Spinal cord (tissue), 9 donors: ENCODE measurements at regions not wholly inside any gene's neighbourhood (a gene's known extent, or its start where the extent isn't known, plus 50 kb on each side); places are given as distances from the start of the nearest gene placed in this dataset.

Experiments used
- DNase-seq, 6 donors: peaks; one replicate each; pipeline versions ENCODE4 v3.0.0 to v3.0.0-alpha.2; 2013 to 2015; ENCODE audit warnings: low spot score in 6 of 6, low read depth in 4 of 6
- H3K27ac ChIP-seq: one replicate; pipeline ENCODE4 v1.5.1; 2013; ENCODE audit warnings: low read depth, low read length, control low read depth
- H3K27me3 ChIP-seq: one replicate; pipeline ENCODE4 v1.6.1; 2013; ENCODE audit warnings: low read length; ENCODE audit not compliant: control insufficient read depth, insufficient read depth
- H3K36me3 ChIP-seq: one replicate; pipeline ENCODE4 v1.6.1; 2013; ENCODE audit warnings: low read length; ENCODE audit not compliant: control insufficient read depth, insufficient read depth
- H3K4me1 ChIP-seq: one replicate; pipeline ENCODE4 v1.6.1; 2013; ENCODE audit warnings: low read length; ENCODE audit not compliant: control insufficient read depth, insufficient read depth
- H3K4me3 ChIP-seq: one replicate; pipeline ENCODE4 v1.5.1; 2013; ENCODE audit warnings: low read depth, low read length, control low read depth
- H3K9me3 ChIP-seq: one replicate; pipeline ENCODE4 v1.6.1; 2013; ENCODE audit warnings: low read length; ENCODE audit not compliant: control insufficient read depth, insufficient read depth
- WGBS: methylation state at CpG from one replicate; pipeline ENCODE4 v1.1.5; 2013; ENCODE audit warnings: missing lambda C conversion rate; ENCODE audit not compliant: insufficient coverage; 5-methylcytosine and 5-hydroxymethylcytosine counted together
- donor health status: healthy.

GRCh38 chr20:12391099-12391498 lies 473.4 kb downstream of the BTBD3 start:
- no CpG with 5 or more reads among the region's 1 CpG for WGBS
- Histone ChIP-seq H3K9me3 (no peaks in the 10 kb centered on the region), H3K27me3 (no peaks in the 10 kb centered on the region), H3K27ac (no peak overlapping the region), H3K4me3 (no peak overlapping the region), H3K4me1 (no peaks in the 10 kb centered on the region), H3K36me3 (no peaks in the 10 kb centered on the region)
- DNase-seq = no peak

GRCh38 chr20:12394786-12395185 lies 477.1 kb downstream of the BTBD3 start:
- H3K9me3 ChIP-seq = no peaks in the 10 kb centered on the region
- no peaks in the 10 kb centered on the region for H3K27me3 ChIP-seq
- H3K36me3 ChIP-seq = no peaks in the 10 kb centered on the region

GRCh38 chr20:12395353-12395752 lies 477.7 kb downstream of the BTBD3 start:
- Histone ChIP-seq H3K27me3 (no peaks in the 10 kb centered on the region), H3K4me1 (no peaks in the 10 kb centered on the region), H3K36me3 (no peaks in the 10 kb centered on the region), H3K9me3 (no peaks in the 10 kb centered on the region), H3K27ac (no peak overlapping the region), H3K4me3 (no peak overlapping the region)
- WGBS = 40% methylated on average over 1 of the region's 3 CpGs
- DNase-seq = no peak

More at GRCh38 chr20:12394786-12395185, 477.1 kb downstream of the BTBD3 start:
- no CpG with 5 or more reads among the region's 4 CpGs for WGBS
- Histone ChIP-seq H3K4me3 (no peak overlapping the region), H3K4me1 (no peaks in the 10 kb centered on the region), H3K27ac (no peak overlapping the region)
- DNase-seq = no peak

GRCh38 chr20:12395760-12396159 lies 478.1 kb downstream of the BTBD3 start:
- Histone ChIP-seq H3K27ac (no peak overlapping the region), H3K9me3 (no peaks in the 10 kb centered on the region), H3K4me1 (no peaks in the 10 kb centered on the region), H3K27me3 (no peaks in the 10 kb centered on the region), H3K36me3 (no peaks in the 10 kb centered on the region), H3K4me3 (no peak overlapping the region)
- no peak for DNase-seq
- WGBS = no CpG with 5 or more reads among the region's 2 CpGs

- no peaks in the 10 kb centered on the region for H3K4me1 ChIP-seq
- no peaks in the 10 kb centered on the region for H3K27me3 ChIP-seq
- H3K27ac ChIP-seq = no peak overlapping the region
- DNase-seq = peak in 2 of 6 donors; percentile 64 to 67
- no peaks in the 10 kb centered on the region for H3K9me3 ChIP-seq
- 60% methylated on average over 1 of the region's 4 CpGs for WGBS
- no peak overlapping the region for H3K4me3 ChIP-seq
- H3K36me3 ChIP-seq = no peaks in the 10 kb centered on the region
Observed at GRCh38 chr20:12399110-12399836, 481.6 kb downstream of the BTBD3 start.

- no peak overlapping the region for H3K27ac ChIP-seq
Observed at GRCh38 chr20:12404941-12405340, 487.2 kb downstream of the BTBD3 start.

GRCh38 chr20:12406978-12407377 lies 489.3 kb downstream of the BTBD3 start:
- H3K27ac ChIP-seq = no peak overlapping the region
- H3K4me3 ChIP-seq = no peak overlapping the region
- H3K27me3 ChIP-seq = no peaks in the 10 kb centered on the region
- no peaks in the 10 kb centered on the region for H3K36me3 ChIP-seq
- no peak for DNase-seq
- no peaks in the 10 kb centered on the region for H3K4me1 ChIP-seq
- H3K9me3 ChIP-seq = peaks cover 5% of the 10 kb centered on the region

More at GRCh38 chr20:12404941-12405340, 487.2 kb downstream of the BTBD3 start:
- Histone ChIP-seq H3K36me3 (no peaks in the 10 kb centered on the region), H3K27me3 (no peaks in the 10 kb centered on the region), H3K4me3 (no peak overlapping the region), H3K4me1 (no peaks in the 10 kb centered on the region), H3K9me3 (peaks cover 5% of the 10 kb centered on the region)
- no peak for DNase-seq

GRCh38 chr20:12409501-12409900 lies 491.8 kb downstream of the BTBD3 start:
- H3K4me1 ChIP-seq = no peaks in the 10 kb centered on the region
- peaks cover 5% of the 10 kb centered on the region for H3K9me3 ChIP-seq
- no peaks in the 10 kb centered on the region for H3K36me3 ChIP-seq
- H3K27me3 ChIP-seq = no peaks in the 10 kb centered on the region
- WGBS = no CpG with 5 or more reads among the region's 3 CpGs
- DNase-seq = no peak
- H3K27ac ChIP-seq = no peak overlapping the region
- H3K4me3 ChIP-seq = no peak overlapping the region

GRCh38 chr20:12410783-12411182 lies 493.1 kb downstream of the BTBD3 start:
- no peak for DNase-seq
- Histone ChIP-seq H3K27me3 (no peaks in the 10 kb centered on the region), H3K36me3 (no peaks in the 10 kb centered on the region), H3K27ac (no peak overlapping the region), H3K4me3 (no peak overlapping the region), H3K9me3 (peaks cover 5% of the 10 kb centered on the region), H3K4me1 (no peaks in the 10 kb centered on the region)

GRCh38 chr20:12411246-12411940 lies 493.7 kb downstream of the BTBD3 start:
- peak in 1 of 6 donors; percentile 51 for DNase-seq
- 75% methylated on average over 3 of the region's 7 CpGs for WGBS
- no peaks in the 10 kb centered on the region for H3K4me1 ChIP-seq
- no peak overlapping the region for H3K27ac ChIP-seq
- H3K27me3 ChIP-seq = no peaks in the 10 kb centered on the region
- H3K36me3 ChIP-seq = no peaks in the 10 kb centered on the region
- no peak overlapping the region for H3K4me3 ChIP-seq
- H3K9me3 ChIP-seq = peaks cover 5% of the 10 kb centered on the region
